ENCODE measurements at regions not wholly inside any gene's neighbourhood (a gene's known extent, or its start where the extent isn't known, plus 50 kb on each side); places are given as distances from the start of the nearest gene placed in this dataset.
"Not testable (repeated sequence)": the region's sequence is repeated elsewhere in the genome, so short reads cannot be mapped to it uniquely, and the experiment has no call there.

DNA sequence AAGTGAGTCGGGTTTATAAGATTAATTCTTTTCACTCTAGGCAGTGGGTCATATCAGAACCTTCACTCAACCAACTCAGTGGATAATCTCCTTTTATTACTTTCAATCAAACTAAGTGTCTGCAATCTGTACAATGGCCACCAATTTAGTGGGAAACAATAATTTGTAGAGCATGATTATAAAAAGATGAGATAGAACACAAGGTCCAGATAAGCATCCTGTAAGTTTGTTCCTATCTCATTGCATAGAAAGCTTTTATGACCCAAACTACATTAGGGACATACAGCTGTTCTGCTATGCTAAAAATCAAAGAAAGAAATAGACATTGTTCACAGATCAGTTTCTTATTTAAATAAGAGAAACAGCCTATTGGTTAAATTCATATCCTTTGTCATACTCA lies 341.4 kb upstream of the PSMD7 start:
- no peak overlapping the region for H3K27ac ChIP-seq (ENCODE audit: low read depth in 1 of 2, low read length in 2 of 2)
- no peak for ATAC-seq (ENCODE audit: low FRiP score)
- no peak overlapping the region for H3K4me3 ChIP-seq (ENCODE audit: low read length in 2 of 2)
- no peaks in the 10 kb centered on the region for H3K36me3 ChIP-seq (ENCODE audit: control insufficient read depth in 1 of 2, insufficient read depth in 2 of 2, low read length in 1 of 2)
- H3K4me1 ChIP-seq (ENCODE audit: control insufficient read depth in 1 of 2, insufficient read depth in 2 of 2, low read length in 2 of 2) = no peaks in the 10 kb centered on the region
- H3K9me3 ChIP-seq (ENCODE audit: control insufficient read depth, low read length) = no peaks in the 10 kb centered on the region
- 68 to 76% methylated on average over 1 of the region's 1 CpG for WGBS, 2 donors
- intact Hi-C loops (cut with DNase I) = loop anchor here in 1 of 2 donors (10.0 kb wide), 1 partner anchor 390 kb away; no protein-coding TSS in a partner anchor
- DNase-seq = no peak
- H3K27me3 ChIP-seq (ENCODE audit: control insufficient read depth in 1 of 2, insufficient read depth in 2 of 2, low read length in 1 of 2) = no peaks in the 10 kb centered on the region

DNA sequence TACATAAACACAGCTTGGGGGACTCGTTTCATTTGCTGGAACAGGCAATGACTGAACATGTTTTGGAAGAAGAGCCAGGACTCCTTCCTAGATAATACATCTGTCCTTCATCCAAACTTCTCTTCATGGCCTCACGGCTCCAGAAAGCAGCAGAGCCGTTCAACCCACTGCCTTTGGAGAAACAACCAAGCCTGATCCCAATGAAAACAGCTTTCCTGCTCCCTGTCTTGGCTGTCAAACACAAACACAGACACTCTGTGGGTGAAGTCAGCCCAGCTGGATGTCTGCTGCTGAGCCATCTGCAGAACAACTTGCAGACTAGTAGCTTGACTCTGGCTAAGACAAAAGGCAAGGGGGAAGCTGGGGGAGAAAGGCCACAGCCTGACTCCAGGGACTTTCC lies 345.1 kb upstream of the PSMD7 start:
- peak in 1 of 2 donors; percentile 40 for DNase-seq
- intact Hi-C loops (cut with DNase I) = loop anchor here in 1 of 2 donors (10.0 kb wide), 1 partner anchor 387 kb away; no protein-coding TSS in a partner anchor
- no peak overlapping the region for H3K27ac ChIP-seq (ENCODE audit: low read depth in 1 of 2, low read length in 2 of 2)

DNA sequence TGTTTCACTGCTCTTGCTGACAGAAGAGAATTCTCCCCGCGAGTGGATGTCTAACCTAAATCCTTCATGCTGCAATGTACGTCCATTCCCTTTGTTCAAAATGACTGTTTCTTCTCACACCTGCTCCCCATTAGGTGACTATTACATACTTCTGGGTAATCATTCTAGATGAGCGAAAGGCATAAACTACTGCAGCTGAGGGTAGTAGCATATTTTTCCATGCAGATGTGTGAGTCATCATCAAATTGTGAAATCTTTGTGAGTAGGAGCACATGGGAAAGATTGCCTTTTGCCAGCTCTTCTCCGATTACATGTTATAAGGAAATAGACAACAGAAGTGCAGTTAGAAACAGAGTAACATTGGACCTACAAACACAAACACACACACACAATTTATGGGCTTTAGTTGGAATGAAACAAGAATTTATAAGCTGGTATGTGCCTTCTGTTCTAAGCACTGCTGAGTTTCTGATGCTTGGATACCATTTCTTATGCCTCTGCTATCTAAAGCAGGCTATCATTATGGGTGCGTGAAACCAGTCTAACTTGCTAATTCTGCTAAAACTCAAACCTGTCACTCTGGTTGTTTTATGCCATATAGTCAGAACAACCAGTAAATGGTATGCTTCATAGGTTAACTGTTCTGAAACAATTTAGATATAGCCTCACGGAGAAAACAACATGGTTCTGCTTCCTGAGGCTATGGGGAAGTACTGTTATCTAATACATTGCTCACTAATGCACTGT lies 346.9 kb upstream of the PSMD7 start:
- H3K27ac ChIP-seq (ENCODE audit: low read depth in 1 of 2, low read length in 2 of 2) = no peak overlapping the region
- peak; percentile 78 for ATAC-seq (ENCODE audit: low FRiP score)
- H3K9me3 ChIP-seq (ENCODE audit: control insufficient read depth, low read length) = no peaks in the 10 kb centered on the region
- no peak for DNase-seq
- no peaks in the 10 kb centered on the region for H3K36me3 ChIP-seq (ENCODE audit: control insufficient read depth in 1 of 2, insufficient read depth in 2 of 2, low read length in 1 of 2)
- 70% methylated on average over 7 of the region's 7 CpGs for WGBS, 2 donors
- H3K27me3 ChIP-seq (ENCODE audit: control insufficient read depth in 1 of 2, insufficient read depth in 2 of 2, low read length in 1 of 2) = no peaks in the 10 kb centered on the region
- H3K4me1 ChIP-seq (ENCODE audit: control insufficient read depth in 1 of 2, insufficient read depth in 2 of 2, low read length in 2 of 2) = no peaks in the 10 kb centered on the region
- intact Hi-C loops (cut with DNase I) = loop anchor here in 1 of 2 donors (10.0 kb wide), 1 partner anchor 385 kb away; no protein-coding TSS in a partner anchor
- no peak overlapping the region for H3K4me3 ChIP-seq (ENCODE audit: low read length in 2 of 2)

More for the DNA sequence above, 345.1 kb upstream of the PSMD7 start:
- Histone ChIP-seq H3K4me3 (ENCODE audit: low read length in 2 of 2) (no peak overlapping the region), H3K36me3 (ENCODE audit: control insufficient read depth in 1 of 2, insufficient read depth in 2 of 2, low read length in 1 of 2) (no peaks in the 10 kb centered on the region), H3K4me1 (ENCODE audit: control insufficient read depth in 1 of 2, insufficient read depth in 2 of 2, low read length in 2 of 2) (no peaks in the 10 kb centered on the region), H3K27me3 (ENCODE audit: control insufficient read depth in 1 of 2, insufficient read depth in 2 of 2, low read length in 1 of 2) (no peaks in the 10 kb centered on the region), H3K9me3 (ENCODE audit: control insufficient read depth, low read length) (no peaks in the 10 kb centered on the region)
- peak; percentile 62 for ATAC-seq (ENCODE audit: low FRiP score)
- 11 to 17% methylated on average over 3 of the region's 3 CpGs for WGBS, 2 donors

DNA sequence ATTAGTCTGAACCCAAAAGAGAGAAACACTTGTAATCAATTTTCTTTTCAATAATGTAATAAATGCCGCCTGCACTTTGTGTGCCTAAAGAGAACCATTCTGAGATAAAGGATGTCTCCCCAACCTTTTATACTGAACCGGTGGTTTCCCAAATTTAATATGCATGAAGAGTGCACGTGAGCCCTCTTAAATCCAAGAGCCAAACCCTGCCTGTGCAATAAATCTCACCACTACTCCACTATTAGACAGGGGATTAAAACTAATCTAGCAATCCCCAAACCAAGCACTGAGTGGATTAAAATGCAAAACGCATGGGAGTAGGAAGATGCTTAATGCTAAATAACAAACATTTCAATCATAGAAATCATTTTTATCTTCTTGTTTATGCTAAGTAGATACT lies 351.0 kb upstream of the PSMD7 start:
- Histone ChIP-seq H3K36me3 (ENCODE audit: control insufficient read depth in 1 of 2, insufficient read depth in 2 of 2, low read length in 1 of 2) (no peaks in the 10 kb centered on the region), H3K27ac (ENCODE audit: low read depth in 1 of 2, low read length in 2 of 2) (no peak overlapping the region), H3K27me3 (ENCODE audit: control insufficient read depth in 1 of 2, insufficient read depth in 2 of 2, low read length in 1 of 2) (no peaks in the 10 kb centered on the region), H3K9me3 (ENCODE audit: control insufficient read depth, low read length) (no peaks in the 10 kb centered on the region), H3K4me1 (ENCODE audit: control insufficient read depth in 1 of 2, insufficient read depth in 2 of 2, low read length in 2 of 2) (no peaks in the 10 kb centered on the region), H3K4me3 (ENCODE audit: low read length in 2 of 2) (no peak overlapping the region)
- 76% methylated on average over 4 of the region's 4 CpGs for WGBS, 2 donors
- ATAC-seq (ENCODE audit: low FRiP score) (no peak), DNase-seq (no peak)
- intact Hi-C loops (cut with DNase I) = no loop called here

DNA sequence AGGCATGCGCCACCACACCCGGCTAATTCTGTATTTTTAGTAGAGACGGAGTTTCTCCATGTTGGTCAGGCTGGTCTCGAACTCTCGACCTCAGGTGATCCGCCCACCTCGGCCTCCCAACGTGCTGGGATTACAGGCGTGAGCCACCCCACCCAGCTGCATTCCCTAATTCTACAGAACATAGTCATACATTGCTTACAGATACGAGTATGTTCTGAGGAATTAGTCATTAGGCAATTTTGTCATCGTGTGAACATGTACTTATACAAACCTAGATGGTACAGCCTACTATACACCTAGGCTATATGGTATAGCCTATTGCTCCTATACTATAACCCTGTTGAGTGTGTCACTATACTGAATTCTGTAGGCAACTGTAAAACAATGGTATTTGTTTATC lies 353.4 kb upstream of the PSMD7 start:
- H3K27ac ChIP-seq (ENCODE audit: low read depth in 1 of 2, low read length in 2 of 2); H3K27me3 ChIP-seq (ENCODE audit: control insufficient read depth in 1 of 2, insufficient read depth in 2 of 2, low read length in 1 of 2); intact Hi-C loops (cut with DNase I); ATAC-seq (ENCODE audit: low FRiP score); H3K36me3 ChIP-seq (ENCODE audit: control insufficient read depth in 1 of 2, insufficient read depth in 2 of 2, low read length in 1 of 2); DNase-seq; H3K4me1 ChIP-seq (ENCODE audit: control insufficient read depth in 1 of 2, insufficient read depth in 2 of 2, low read length in 2 of 2); H3K9me3 ChIP-seq (ENCODE audit: control insufficient read depth, low read length); H3K4me3 ChIP-seq (ENCODE audit: low read length in 2 of 2): not testable (repeated sequence)
- 93 to 95% methylated on average over 11 of the region's 11 CpGs for WGBS, 2 donors

DNA sequence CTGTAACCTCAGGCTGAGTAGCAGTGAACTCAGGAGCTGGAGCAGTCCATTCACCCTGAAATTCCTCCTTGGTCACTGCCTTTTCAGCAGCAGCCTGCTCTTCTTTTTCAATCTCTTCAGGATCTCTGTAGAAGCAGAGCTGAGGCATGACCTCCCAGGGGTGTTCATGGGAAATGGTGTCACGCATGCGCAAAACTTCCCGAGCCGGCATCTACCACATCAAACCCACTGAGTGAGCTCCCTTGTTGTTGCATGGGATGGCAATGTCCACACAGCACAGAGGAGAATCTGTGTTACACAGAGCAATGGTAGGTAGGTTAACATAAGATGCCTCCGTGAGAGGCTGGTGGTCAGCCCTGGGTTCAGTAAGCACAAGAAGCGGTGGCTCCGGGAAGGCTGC lies 355.8 kb upstream of the PSMD7 start:
- H3K27me3 ChIP-seq (ENCODE audit: control insufficient read depth in 1 of 2, insufficient read depth in 2 of 2, low read length in 1 of 2); intact Hi-C loops (cut with DNase I); H3K27ac ChIP-seq (ENCODE audit: low read depth in 1 of 2, low read length in 2 of 2); H3K4me1 ChIP-seq (ENCODE audit: control insufficient read depth in 1 of 2, insufficient read depth in 2 of 2, low read length in 2 of 2); H3K4me3 ChIP-seq (ENCODE audit: low read length in 2 of 2); H3K9me3 ChIP-seq (ENCODE audit: control insufficient read depth, low read length); H3K36me3 ChIP-seq (ENCODE audit: control insufficient read depth in 1 of 2, insufficient read depth in 2 of 2, low read length in 1 of 2); ATAC-seq (ENCODE audit: low FRiP score); DNase-seq: not testable (repeated sequence)
- WGBS, 2 donors = 92% methylated on average over 7 of the region's 7 CpGs

DNA sequence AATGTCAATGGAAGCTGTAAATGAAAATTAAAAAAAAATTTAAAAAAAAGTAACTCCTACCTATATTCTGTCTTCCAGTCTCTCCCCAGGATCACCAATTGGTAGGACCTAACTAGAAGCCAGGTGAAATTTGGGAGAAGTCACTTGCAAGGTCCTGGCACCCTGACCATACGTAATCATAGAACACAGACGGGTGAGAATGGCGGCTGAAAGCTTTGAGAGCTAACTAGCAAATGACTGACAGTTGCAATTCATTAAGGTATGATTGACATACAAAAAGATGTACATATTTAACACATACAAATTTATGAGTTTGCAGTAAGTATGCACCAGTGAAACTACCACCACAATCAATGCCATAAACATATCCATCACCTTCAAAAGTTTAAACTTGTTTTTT lies 372.7 kb upstream of the PSMD7 start:
- WGBS, 2 donors = 86 to 88% methylated on average over 3 of the region's 3 CpGs
- H3K27ac ChIP-seq (ENCODE audit: low read depth in 1 of 2, low read length in 2 of 2) = no peak overlapping the region

DNA sequence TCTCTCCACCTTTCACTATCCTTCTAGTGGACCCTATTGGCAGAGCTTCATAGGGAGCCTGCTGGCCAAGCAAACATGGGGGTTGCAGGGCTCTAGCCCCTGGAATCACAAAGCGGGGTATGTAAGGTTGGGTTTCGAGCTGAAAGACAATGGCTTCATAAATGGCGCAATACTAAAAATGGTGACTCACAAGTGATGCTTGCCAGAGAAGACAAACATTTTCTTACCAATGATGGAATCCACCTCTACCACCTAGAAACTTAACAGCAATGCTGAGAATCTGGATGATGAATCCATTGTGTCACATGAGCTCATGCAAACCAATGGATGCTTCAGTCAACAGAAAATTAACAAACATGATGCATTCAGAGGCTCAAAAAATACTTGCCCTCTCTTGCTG lies 375.3 kb upstream of the PSMD7 start:
- Histone ChIP-seq H3K4me1 (ENCODE audit: control insufficient read depth in 1 of 2, insufficient read depth in 2 of 2, low read length in 2 of 2) (no peaks in the 10 kb centered on the region), H3K9me3 (ENCODE audit: control insufficient read depth, low read length) (no peaks in the 10 kb centered on the region), H3K4me3 (ENCODE audit: low read length in 2 of 2) (no peak overlapping the region), H3K27me3 (ENCODE audit: control insufficient read depth in 1 of 2, insufficient read depth in 2 of 2, low read length in 1 of 2) (no peaks in the 10 kb centered on the region), H3K36me3 (ENCODE audit: control insufficient read depth in 1 of 2, insufficient read depth in 2 of 2, low read length in 1 of 2) (no peaks in the 10 kb centered on the region), H3K27ac (ENCODE audit: low read depth in 1 of 2, low read length in 2 of 2) (no peak overlapping the region)
- intact Hi-C loops (cut with DNase I) = no loop called here
- DNase-seq (no peak), ATAC-seq (ENCODE audit: low FRiP score) (no peak)
- WGBS, 2 donors = 98 to 100% methylated on average over 3 of the region's 3 CpGs

More for the DNA sequence above, 372.7 kb upstream of the PSMD7 start:
- Histone ChIP-seq H3K36me3 (ENCODE audit: control insufficient read depth in 1 of 2, insufficient read depth in 2 of 2, low read length in 1 of 2) (no peaks in the 10 kb centered on the region), H3K27me3 (ENCODE audit: control insufficient read depth in 1 of 2, insufficient read depth in 2 of 2, low read length in 1 of 2) (no peaks in the 10 kb centered on the region), H3K4me1 (ENCODE audit: control insufficient read depth in 1 of 2, insufficient read depth in 2 of 2, low read length in 2 of 2) (no peaks in the 10 kb centered on the region), H3K4me3 (ENCODE audit: low read length in 2 of 2) (no peak overlapping the region), H3K9me3 (ENCODE audit: control insufficient read depth, low read length) (peaks cover 2% of the 10 kb centered on the region)
- DNase-seq (no peak), ATAC-seq (ENCODE audit: low FRiP score) (no peak)
- intact Hi-C loops (cut with DNase I) = no loop called here

Data from aorta (tissue), 5 donors.